ENCODE measurements at regions not wholly inside any gene's neighbourhood (a gene's known extent, or its start where the extent isn't known, plus 50 kb on each side); places are given as distances from the start of the nearest gene placed in this dataset.

GRCh38 chr17:77660524-77660923, 298.0 kb upstream of the TNRC6C start:
- TF ChIP-seq CTCF (IDR thresholded peaks at IDR 0.05): no peak
- TF ChIP-seq POLR2A (IDR thresholded peaks at IDR 0.05): no peak
